ENCODE measurements at regions not wholly inside any gene's neighbourhood (a gene's known extent, or its start where the extent isn't known, plus 50 kb on each side); places are given as distances from the start of the nearest gene placed in this dataset.
A peak's percentile ranks its signal among the peaks of the same experiment; 100 is the strongest.

- Histone ChIP-seq H3K27me3 (no peaks in the 10 kb centered on the region), H3K4me3 (no peak overlapping the region), H3K27ac (no peak overlapping the region), H3K4me1 (no peaks in the 10 kb centered on the region), H3K9me3 (no peaks in the 10 kb centered on the region), H3K36me3 (no peaks in the 10 kb centered on the region)
- TF ChIP-seq, protein P1, sequence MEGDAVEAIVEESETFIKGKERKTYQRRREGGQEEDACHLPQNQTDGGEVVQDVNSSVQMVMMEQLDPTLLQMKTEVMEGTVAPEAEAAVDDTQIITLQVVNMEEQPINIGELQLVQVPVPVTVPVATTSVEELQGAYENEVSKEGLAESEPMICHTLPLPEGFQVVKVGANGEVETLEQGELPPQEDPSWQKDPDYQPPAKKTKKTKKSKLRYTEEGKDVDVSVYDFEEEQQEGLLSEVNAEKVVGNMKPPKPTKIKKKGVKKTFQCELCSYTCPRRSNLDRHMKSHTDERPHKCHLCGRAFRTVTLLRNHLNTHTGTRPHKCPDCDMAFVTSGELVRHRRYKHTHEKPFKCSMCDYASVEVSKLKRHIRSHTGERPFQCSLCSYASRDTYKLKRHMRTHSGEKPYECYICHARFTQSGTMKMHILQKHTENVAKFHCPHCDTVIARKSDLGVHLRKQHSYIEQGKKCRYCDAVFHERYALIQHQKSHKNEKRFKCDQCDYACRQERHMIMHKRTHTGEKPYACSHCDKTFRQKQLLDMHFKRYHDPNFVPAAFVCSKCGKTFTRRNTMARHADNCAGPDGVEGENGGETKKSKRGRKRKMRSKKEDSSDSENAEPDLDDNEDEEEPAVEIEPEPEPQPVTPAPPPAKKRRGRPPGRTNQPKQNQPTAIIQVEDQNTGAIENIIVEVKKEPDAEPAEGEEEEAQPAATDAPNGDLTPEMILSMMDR (IDR thresholded peaks at IDR 0.05): no peak
- intact Hi-C loops (cut with DNase I): no loop called here
- DNase-seq (ENCODE audit: low spot score in 2 of 2): no peak
These were observed 429.4 kb upstream of the TMTC1 start for GRCh38 chr12:30213166-30213565.

GRCh38 chr12:30211743-30212142 lies 428.0 kb upstream of the TMTC1 start:
- no peak for DNase-seq (ENCODE audit: low spot score in 2 of 2)
- H3K4me3 ChIP-seq: no peak overlapping the region
- TF ChIP-seq, protein P1 (IDR thresholded peaks at IDR 0.05): no peak
- no peaks in the 10 kb centered on the region for H3K4me1 ChIP-seq
- no peak overlapping the region for H3K27ac ChIP-seq
- H3K27me3 ChIP-seq: no peaks in the 10 kb centered on the region
- H3K9me3 ChIP-seq: no peaks in the 10 kb centered on the region
- intact Hi-C loops (cut with DNase I): no loop called here
- no peaks in the 10 kb centered on the region for H3K36me3 ChIP-seq

GRCh38 chr12:30203981-30204380 lies 420.2 kb upstream of the TMTC1 start:
- peaks cover 0 to 3% of the 10 kb centered on the region in 2 donors for H3K4me1 ChIP-seq
- H3K27me3 ChIP-seq: no peaks in the 10 kb centered on the region
- H3K4me3 ChIP-seq: no peak overlapping the region
- intact Hi-C loops (cut with DNase I): loop anchor here (5.0 kb wide), 1 partner anchor 652 kb away; no protein-coding TSS in a partner anchor
- TF ChIP-seq, protein P1 (IDR thresholded peaks at IDR 0.05): no peak
- DNase-seq (ENCODE audit: low spot score in 2 of 2): no peak
- H3K9me3 ChIP-seq: no peaks in the 10 kb centered on the region
- no peak overlapping the region for H3K27ac ChIP-seq
- no peaks in the 10 kb centered on the region for H3K36me3 ChIP-seq

DNA sequence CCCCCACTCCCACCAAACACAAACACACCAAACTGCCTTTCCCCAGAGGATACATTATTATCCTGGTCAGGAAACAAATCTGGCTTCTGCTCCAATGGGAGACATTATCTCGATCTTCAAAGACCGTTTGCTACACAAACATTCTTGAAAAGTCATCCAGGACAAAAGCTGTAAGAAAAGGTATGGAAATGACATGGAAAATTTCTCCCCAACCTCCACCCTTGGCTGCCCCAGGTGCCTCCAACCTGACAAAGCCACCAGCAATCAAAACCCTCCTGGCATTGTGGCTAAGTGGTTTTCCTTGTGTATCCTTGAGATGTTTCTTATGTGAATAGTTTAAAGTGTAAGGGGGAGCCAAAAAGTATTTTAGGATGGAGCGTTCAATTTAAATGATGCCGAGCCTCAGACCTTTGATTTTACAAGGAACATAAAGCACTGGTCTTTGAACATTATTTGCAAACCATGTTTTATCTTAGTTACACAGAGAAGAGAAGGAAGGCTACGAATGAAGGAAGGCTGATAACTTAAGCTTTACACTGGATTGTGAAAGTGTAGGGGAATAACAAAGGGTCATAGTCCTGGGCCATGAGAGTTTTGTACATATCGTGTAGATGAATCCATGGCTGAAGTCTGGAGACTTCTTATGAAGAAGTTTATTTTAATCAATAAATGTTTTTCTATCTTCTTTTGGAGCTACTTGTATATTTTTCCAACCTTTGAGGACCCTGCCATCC lies 418.9 kb upstream of the TMTC1 start:
- no peaks in the 10 kb centered on the region for H3K9me3 ChIP-seq
- no peak overlapping the region for H3K27ac ChIP-seq
- H3K36me3 ChIP-seq: no peaks in the 10 kb centered on the region
- no peak for DNase-seq (ENCODE audit: low spot score in 2 of 2)
- H3K4me1 ChIP-seq: peaks cover 0 to 3% of the 10 kb centered on the region in 2 donors
- intact Hi-C loops (cut with DNase I): loop anchor here (5.0 kb wide), 1 partner anchor 650 kb away; no protein-coding TSS in a partner anchor
- H3K4me3 ChIP-seq: no peak overlapping the region
- TF ChIP-seq, protein P1 (IDR thresholded peaks at IDR 0.05): no peak
- no peaks in the 10 kb centered on the region for H3K27me3 ChIP-seq

GRCh38 chr12:30201301-30202160 lies 417.8 kb upstream of the TMTC1 start:
- Histone ChIP-seq H3K36me3 (no peaks in the 10 kb centered on the region), H3K4me1 (peaks cover 0 to 3% of the 10 kb centered on the region in 2 donors), H3K27me3 (no peaks in the 10 kb centered on the region), H3K4me3 (peak overlapping the region; percentile 45 to 67), H3K27ac (no peak overlapping the region), H3K9me3 (no peaks in the 10 kb centered on the region)
- TF ChIP-seq, protein P1 (IDR thresholded peaks at IDR 0.05): peak in 2 of 3 experiments; percentile 10 to 15
- intact Hi-C loops (cut with DNase I): loop anchor here (5.0 kb wide), 1 partner anchor 649 kb away; no protein-coding TSS in a partner anchor
- DNase-seq (ENCODE audit: low spot score in 2 of 2): no peak

Measured in ascending aorta (tissue), 2 donors.